ENCODE measurements at regions not wholly inside any gene's neighbourhood (a gene's known extent, or its start where the extent isn't known, plus 50 kb on each side); places are given as distances from the start of the nearest gene placed in this dataset.

- H3K9me3 ChIP-seq (ENCODE audit: control insufficient read depth in 2 of 2, low read length in 2 of 2): no peaks in the 10 kb centered on the region
- no peak overlapping the region for H3K9ac ChIP-seq (ENCODE audit: low read depth in 1 of 2, low read length in 2 of 2)
- no peak overlapping the region for H3K4me3 ChIP-seq (ENCODE audit: low read length in 2 of 2)
- H3K4me1 ChIP-seq (ENCODE audit: control insufficient read depth in 2 of 2, insufficient read depth in 2 of 2, low read length in 2 of 2): no peaks in the 10 kb centered on the region
- H3K27ac ChIP-seq (ENCODE audit: low read depth in 2 of 2, low read length in 2 of 2): no peak overlapping the region
- H3K27me3 ChIP-seq (ENCODE audit: control insufficient read depth in 2 of 2, insufficient read depth in 2 of 2, low read length in 2 of 2): no peaks in the 10 kb centered on the region
- no peaks in the 10 kb centered on the region for H3K36me3 ChIP-seq (ENCODE audit: control insufficient read depth in 2 of 2, insufficient read depth in 2 of 2, low read length in 2 of 2)
Measured at GRCh38 chr3:104553121-104553520, 813.6 kb upstream of the ALCAM start.

DNA sequence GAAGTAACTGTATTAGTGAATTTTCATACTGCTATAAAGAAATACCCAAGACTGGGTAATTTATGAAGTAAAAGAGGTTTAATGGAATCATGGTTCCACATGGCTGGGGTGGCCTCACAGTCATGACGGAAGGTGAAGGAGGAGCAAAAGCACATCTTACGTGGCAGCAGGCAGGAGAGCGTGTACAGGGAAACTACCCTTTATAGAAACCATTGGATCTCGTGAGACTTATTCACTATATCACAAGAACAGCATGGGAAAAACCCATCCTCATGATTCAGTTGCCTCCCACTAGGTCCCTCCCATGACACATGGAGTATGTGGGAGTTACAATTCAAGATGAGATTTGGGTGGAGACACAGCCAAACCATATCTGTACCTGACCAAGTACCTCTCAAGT, 812.3 kb upstream of the ALCAM start:
- H3K27ac ChIP-seq (ENCODE audit: low read depth in 2 of 2, low read length in 2 of 2): no peak overlapping the region
- no peak overlapping the region for H3K4me3 ChIP-seq (ENCODE audit: low read length in 2 of 2)
- H3K36me3 ChIP-seq (ENCODE audit: control insufficient read depth in 2 of 2, insufficient read depth in 2 of 2, low read length in 2 of 2): no peaks in the 10 kb centered on the region
- H3K9ac ChIP-seq (ENCODE audit: low read depth in 1 of 2, low read length in 2 of 2): no peak overlapping the region
- no peaks in the 10 kb centered on the region for H3K9me3 ChIP-seq (ENCODE audit: control insufficient read depth in 2 of 2, low read length in 2 of 2)
- H3K27me3 ChIP-seq (ENCODE audit: control insufficient read depth in 2 of 2, insufficient read depth in 2 of 2, low read length in 2 of 2): no peaks in the 10 kb centered on the region
- H3K4me1 ChIP-seq (ENCODE audit: control insufficient read depth in 2 of 2, insufficient read depth in 2 of 2, low read length in 2 of 2): no peaks in the 10 kb centered on the region

- no peaks in the 10 kb centered on the region for H3K9me3 ChIP-seq (ENCODE audit: control insufficient read depth in 2 of 2, low read length in 2 of 2)
- H3K36me3 ChIP-seq (ENCODE audit: control insufficient read depth in 2 of 2, insufficient read depth in 2 of 2, low read length in 2 of 2): no peaks in the 10 kb centered on the region
- H3K9ac ChIP-seq (ENCODE audit: low read depth in 1 of 2, low read length in 2 of 2): no peak overlapping the region
- H3K27ac ChIP-seq (ENCODE audit: low read depth in 2 of 2, low read length in 2 of 2): no peak overlapping the region
- H3K4me3 ChIP-seq (ENCODE audit: low read length in 2 of 2): no peak overlapping the region
- H3K27me3 ChIP-seq (ENCODE audit: control insufficient read depth in 2 of 2, insufficient read depth in 2 of 2, low read length in 2 of 2): no peaks in the 10 kb centered on the region
- no peaks in the 10 kb centered on the region for H3K4me1 ChIP-seq (ENCODE audit: control insufficient read depth in 2 of 2, insufficient read depth in 2 of 2, low read length in 2 of 2)
Measured at GRCh38 chr3:104555728-104556127, 811.0 kb upstream of the ALCAM start.

DNA sequence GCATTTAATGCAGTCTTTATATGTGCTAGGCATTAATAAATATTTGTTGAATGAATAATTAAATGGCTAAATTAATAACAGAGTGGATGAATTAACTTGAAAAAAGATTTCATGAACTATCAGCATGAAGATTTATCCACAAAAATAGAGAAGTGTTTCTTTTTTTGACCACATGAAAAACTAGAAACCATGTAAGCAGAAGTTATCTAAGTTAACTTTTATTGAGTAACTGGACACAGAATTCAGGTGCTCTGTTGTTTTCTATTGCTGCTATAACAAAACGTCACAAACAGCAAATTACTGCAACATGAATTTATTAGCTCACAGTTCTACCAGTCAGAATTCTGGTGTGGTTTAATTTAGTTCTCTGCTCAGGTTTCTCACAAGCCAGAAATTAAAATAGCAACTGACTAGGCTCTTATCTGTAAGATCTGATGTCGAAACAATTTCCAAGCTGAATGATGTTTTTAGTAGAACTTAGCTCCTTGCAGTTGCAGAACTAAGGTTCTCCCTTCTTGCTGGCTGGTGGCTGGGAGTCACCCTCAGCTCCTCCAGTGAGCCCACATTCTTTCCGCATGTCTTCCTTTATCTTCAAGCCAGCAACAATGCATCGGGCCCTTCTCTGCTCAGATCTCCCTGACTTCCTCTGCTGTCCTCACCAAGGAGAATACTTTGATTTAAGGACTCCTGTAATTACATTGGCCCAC, 810.2 kb upstream of the ALCAM start:
- Histone ChIP-seq H3K9ac (ENCODE audit: low read depth in 1 of 2, low read length in 2 of 2) (no peak overlapping the region), H3K4me3 (ENCODE audit: low read length in 2 of 2) (no peak overlapping the region), H3K27me3 (ENCODE audit: control insufficient read depth in 2 of 2, insufficient read depth in 2 of 2, low read length in 2 of 2) (no peaks in the 10 kb centered on the region), H3K9me3 (ENCODE audit: control insufficient read depth in 2 of 2, low read length in 2 of 2) (no peaks in the 10 kb centered on the region), H3K27ac (ENCODE audit: low read depth in 2 of 2, low read length in 2 of 2) (no peak overlapping the region), H3K36me3 (ENCODE audit: control insufficient read depth in 2 of 2, insufficient read depth in 2 of 2, low read length in 2 of 2) (no peaks in the 10 kb centered on the region), H3K4me1 (ENCODE audit: control insufficient read depth in 2 of 2, insufficient read depth in 2 of 2, low read length in 2 of 2) (no peaks in the 10 kb centered on the region)

DNA sequence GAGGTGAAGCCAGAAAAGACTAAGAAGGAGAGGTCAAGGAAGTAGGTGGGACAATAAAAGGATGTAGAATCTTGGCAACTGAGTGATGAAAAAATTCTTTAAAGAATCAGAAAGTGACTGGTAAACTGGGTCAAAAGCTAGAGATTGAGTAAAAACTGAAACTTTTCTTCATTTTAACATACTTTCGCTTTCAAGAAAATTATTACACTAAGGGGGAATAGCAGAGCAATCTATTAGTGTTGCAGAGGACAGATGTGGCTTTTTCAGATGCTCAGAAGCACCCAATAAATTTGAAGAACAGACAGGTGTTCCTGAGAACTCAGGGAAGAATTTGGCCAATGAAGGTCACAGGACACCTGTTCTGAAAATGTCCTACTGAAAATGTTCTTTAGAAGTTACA, 805.4 kb upstream of the ALCAM start:
- H3K27me3 ChIP-seq (ENCODE audit: control insufficient read depth in 2 of 2, insufficient read depth in 2 of 2, low read length in 2 of 2): no peaks in the 10 kb centered on the region
- no peaks in the 10 kb centered on the region for H3K36me3 ChIP-seq (ENCODE audit: control insufficient read depth in 2 of 2, insufficient read depth in 2 of 2, low read length in 2 of 2)
- no peaks in the 10 kb centered on the region for H3K4me1 ChIP-seq (ENCODE audit: control insufficient read depth in 2 of 2, insufficient read depth in 2 of 2, low read length in 2 of 2)
- H3K27ac ChIP-seq (ENCODE audit: low read depth in 2 of 2, low read length in 2 of 2): no peak overlapping the region
- H3K9me3 ChIP-seq (ENCODE audit: control insufficient read depth in 2 of 2, low read length in 2 of 2): no peaks in the 10 kb centered on the region
- H3K9ac ChIP-seq (ENCODE audit: low read depth in 1 of 2, low read length in 2 of 2): no peak overlapping the region
- H3K4me3 ChIP-seq (ENCODE audit: low read length in 2 of 2): no peak overlapping the region

- H3K4me1 ChIP-seq (ENCODE audit: control insufficient read depth in 2 of 2, insufficient read depth in 2 of 2, low read length in 2 of 2): no peaks in the 10 kb centered on the region
- no peaks in the 10 kb centered on the region for H3K36me3 ChIP-seq (ENCODE audit: control insufficient read depth in 2 of 2, insufficient read depth in 2 of 2, low read length in 2 of 2)
- H3K27me3 ChIP-seq (ENCODE audit: control insufficient read depth in 2 of 2, insufficient read depth in 2 of 2, low read length in 2 of 2): no peaks in the 10 kb centered on the region
- H3K27ac ChIP-seq (ENCODE audit: low read depth in 2 of 2, low read length in 2 of 2): no peak overlapping the region
- H3K4me3 ChIP-seq (ENCODE audit: low read length in 2 of 2): no peak overlapping the region
- no peaks in the 10 kb centered on the region for H3K9me3 ChIP-seq (ENCODE audit: control insufficient read depth in 2 of 2, low read length in 2 of 2)
- H3K9ac ChIP-seq (ENCODE audit: low read depth in 1 of 2, low read length in 2 of 2): no peak overlapping the region
Measured at GRCh38 chr3:104564045-104564643, 802.6 kb upstream of the ALCAM start.

DNA sequence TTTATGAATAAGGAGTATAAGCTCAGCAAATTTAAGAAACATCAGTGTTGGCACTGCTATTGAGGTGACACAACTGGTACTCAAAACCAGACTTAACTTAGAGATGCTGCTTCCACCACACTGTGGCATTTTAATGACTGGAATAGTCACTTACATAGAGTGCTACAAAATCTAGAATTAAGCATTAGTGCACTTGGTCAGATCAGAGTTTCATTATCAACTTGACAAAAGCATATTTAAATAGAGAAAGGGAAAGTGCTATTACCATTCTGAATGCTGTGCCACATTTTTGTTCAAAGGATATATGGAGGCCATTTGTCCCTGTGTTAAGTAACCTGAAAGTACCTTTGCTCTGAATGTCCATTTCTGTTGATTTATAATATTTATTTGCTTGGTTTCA, 800.7 kb upstream of the ALCAM start:
- Histone ChIP-seq H3K27ac (ENCODE audit: low read depth in 2 of 2, low read length in 2 of 2) (no peak overlapping the region), H3K4me3 (ENCODE audit: low read length in 2 of 2) (no peak overlapping the region), H3K36me3 (ENCODE audit: control insufficient read depth in 2 of 2, insufficient read depth in 2 of 2, low read length in 2 of 2) (no peaks in the 10 kb centered on the region), H3K4me1 (ENCODE audit: control insufficient read depth in 2 of 2, insufficient read depth in 2 of 2, low read length in 2 of 2) (no peaks in the 10 kb centered on the region), H3K9me3 (ENCODE audit: control insufficient read depth in 2 of 2, low read length in 2 of 2) (no peaks in the 10 kb centered on the region), H3K9ac (ENCODE audit: low read depth in 1 of 2, low read length in 2 of 2) (no peak overlapping the region), H3K27me3 (ENCODE audit: control insufficient read depth in 2 of 2, insufficient read depth in 2 of 2, low read length in 2 of 2) (no peaks in the 10 kb centered on the region)

DNA sequence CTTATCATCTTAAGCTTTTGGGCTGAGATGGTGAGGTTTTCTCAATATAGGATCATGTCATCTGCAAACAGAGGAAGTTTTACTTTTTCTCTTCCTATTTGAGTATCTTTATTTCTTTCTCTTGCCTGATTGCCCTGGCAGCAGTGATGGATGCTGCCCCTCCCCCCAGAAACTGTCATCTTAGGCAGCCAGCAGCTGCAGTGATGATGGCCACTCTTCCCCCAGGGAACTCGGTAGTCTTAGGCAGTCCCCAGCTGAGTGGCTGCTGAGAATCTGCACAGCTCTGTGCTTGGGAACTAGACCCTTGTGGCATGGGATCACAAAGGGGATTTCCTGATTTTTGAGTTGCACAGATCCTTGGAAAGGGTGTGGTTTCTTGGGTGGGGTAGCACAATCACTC, 791.1 kb upstream of the ALCAM start:
- no peak overlapping the region for H3K4me3 ChIP-seq (ENCODE audit: low read length in 2 of 2)
- no peak overlapping the region for H3K9ac ChIP-seq (ENCODE audit: low read depth in 1 of 2, low read length in 2 of 2)
- no peaks in the 10 kb centered on the region for H3K4me1 ChIP-seq (ENCODE audit: control insufficient read depth in 2 of 2, insufficient read depth in 2 of 2, low read length in 2 of 2)
- H3K27me3 ChIP-seq (ENCODE audit: control insufficient read depth in 2 of 2, insufficient read depth in 2 of 2, low read length in 2 of 2): no peaks in the 10 kb centered on the region
- H3K9me3 ChIP-seq (ENCODE audit: control insufficient read depth in 2 of 2, low read length in 2 of 2): peaks cover 3 to 14% of the 10 kb centered on the region in 2 donors
- no peak overlapping the region for H3K27ac ChIP-seq (ENCODE audit: low read depth in 2 of 2, low read length in 2 of 2)
- H3K36me3 ChIP-seq (ENCODE audit: control insufficient read depth in 2 of 2, insufficient read depth in 2 of 2, low read length in 2 of 2): no peaks in the 10 kb centered on the region

- Histone ChIP-seq H3K4me3 (ENCODE audit: low read length in 2 of 2) (no peak overlapping the region), H3K36me3 (ENCODE audit: control insufficient read depth in 2 of 2, insufficient read depth in 2 of 2, low read length in 2 of 2) (no peaks in the 10 kb centered on the region), H3K9ac (ENCODE audit: low read depth in 1 of 2, low read length in 2 of 2) (no peak overlapping the region), H3K4me1 (ENCODE audit: control insufficient read depth in 2 of 2, insufficient read depth in 2 of 2, low read length in 2 of 2) (no peaks in the 10 kb centered on the region), H3K27ac (ENCODE audit: low read depth in 2 of 2, low read length in 2 of 2) (no peak overlapping the region), H3K27me3 (ENCODE audit: control insufficient read depth in 2 of 2, insufficient read depth in 2 of 2, low read length in 2 of 2) (no peaks in the 10 kb centered on the region), H3K9me3 (ENCODE audit: control insufficient read depth in 2 of 2, low read length in 2 of 2) (peaks cover 3 to 14% of the 10 kb centered on the region in 2 donors)
Measured at GRCh38 chr3:104578558-104578957, 788.2 kb upstream of the ALCAM start.

- Histone ChIP-seq H3K9ac (ENCODE audit: low read depth in 1 of 2, low read length in 2 of 2) (no peak overlapping the region), H3K36me3 (ENCODE audit: control insufficient read depth in 2 of 2, insufficient read depth in 2 of 2, low read length in 2 of 2) (no peaks in the 10 kb centered on the region), H3K27ac (ENCODE audit: low read depth in 2 of 2, low read length in 2 of 2) (no peak overlapping the region), H3K4me1 (ENCODE audit: control insufficient read depth in 2 of 2, insufficient read depth in 2 of 2, low read length in 2 of 2) (no peaks in the 10 kb centered on the region), H3K9me3 (ENCODE audit: control insufficient read depth in 2 of 2, low read length in 2 of 2) (peaks cover 2 to 8% of the 10 kb centered on the region in 2 donors), H3K4me3 (ENCODE audit: low read length in 2 of 2) (no peak overlapping the region), H3K27me3 (ENCODE audit: control insufficient read depth in 2 of 2, insufficient read depth in 2 of 2, low read length in 2 of 2) (no peaks in the 10 kb centered on the region)
Measured at GRCh38 chr3:104582092-104582491, 784.6 kb upstream of the ALCAM start.
